GM20000 (cell line): ENCODE measurements at regions not wholly inside any gene's neighbourhood (a gene's known extent, or its start where the extent isn't known, plus 50 kb on each side); places are given as distances from the start of the nearest gene placed in this dataset.

ENCODE experiments used
- DNase-seq: peaks from one replicate; pipeline ENCODE4 v3.0.0; 2012; ENCODE audit warnings: low spot score
- TF ChIP-seq, protein P1 (sequence below): IDR thresholded peaks from 2 replicates; pipeline ENCODE4 v1.5.1; 2012; ENCODE audit warnings: mild to moderate bottlenecking, control low read depth; ENCODE audit errors: extremely low read depth, missing control alignments

DNA sequence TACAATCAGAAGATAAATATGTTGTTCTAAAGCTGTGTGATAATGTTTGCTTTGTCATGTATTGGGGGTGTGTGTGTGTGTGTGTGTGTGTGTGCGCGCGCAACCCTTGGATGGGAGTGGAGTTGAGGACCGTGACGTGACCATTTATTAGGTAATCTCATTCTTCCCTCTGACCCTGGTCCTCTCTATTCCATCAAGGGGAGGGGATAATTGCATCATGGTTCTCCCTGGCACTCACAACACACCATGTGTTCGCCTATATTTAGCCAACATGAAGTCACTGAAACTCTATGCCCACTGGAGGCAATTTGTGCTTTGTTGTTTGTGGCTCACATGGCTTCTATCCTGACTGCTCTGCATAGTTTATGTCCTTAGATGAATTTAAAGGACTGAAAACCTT is 79.8 kb upstream of the LRPPRC start:
- no peak for DNase-seq
- TF ChIP-seq, protein P1, sequence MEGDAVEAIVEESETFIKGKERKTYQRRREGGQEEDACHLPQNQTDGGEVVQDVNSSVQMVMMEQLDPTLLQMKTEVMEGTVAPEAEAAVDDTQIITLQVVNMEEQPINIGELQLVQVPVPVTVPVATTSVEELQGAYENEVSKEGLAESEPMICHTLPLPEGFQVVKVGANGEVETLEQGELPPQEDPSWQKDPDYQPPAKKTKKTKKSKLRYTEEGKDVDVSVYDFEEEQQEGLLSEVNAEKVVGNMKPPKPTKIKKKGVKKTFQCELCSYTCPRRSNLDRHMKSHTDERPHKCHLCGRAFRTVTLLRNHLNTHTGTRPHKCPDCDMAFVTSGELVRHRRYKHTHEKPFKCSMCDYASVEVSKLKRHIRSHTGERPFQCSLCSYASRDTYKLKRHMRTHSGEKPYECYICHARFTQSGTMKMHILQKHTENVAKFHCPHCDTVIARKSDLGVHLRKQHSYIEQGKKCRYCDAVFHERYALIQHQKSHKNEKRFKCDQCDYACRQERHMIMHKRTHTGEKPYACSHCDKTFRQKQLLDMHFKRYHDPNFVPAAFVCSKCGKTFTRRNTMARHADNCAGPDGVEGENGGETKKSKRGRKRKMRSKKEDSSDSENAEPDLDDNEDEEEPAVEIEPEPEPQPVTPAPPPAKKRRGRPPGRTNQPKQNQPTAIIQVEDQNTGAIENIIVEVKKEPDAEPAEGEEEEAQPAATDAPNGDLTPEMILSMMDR: no peak

DNA sequence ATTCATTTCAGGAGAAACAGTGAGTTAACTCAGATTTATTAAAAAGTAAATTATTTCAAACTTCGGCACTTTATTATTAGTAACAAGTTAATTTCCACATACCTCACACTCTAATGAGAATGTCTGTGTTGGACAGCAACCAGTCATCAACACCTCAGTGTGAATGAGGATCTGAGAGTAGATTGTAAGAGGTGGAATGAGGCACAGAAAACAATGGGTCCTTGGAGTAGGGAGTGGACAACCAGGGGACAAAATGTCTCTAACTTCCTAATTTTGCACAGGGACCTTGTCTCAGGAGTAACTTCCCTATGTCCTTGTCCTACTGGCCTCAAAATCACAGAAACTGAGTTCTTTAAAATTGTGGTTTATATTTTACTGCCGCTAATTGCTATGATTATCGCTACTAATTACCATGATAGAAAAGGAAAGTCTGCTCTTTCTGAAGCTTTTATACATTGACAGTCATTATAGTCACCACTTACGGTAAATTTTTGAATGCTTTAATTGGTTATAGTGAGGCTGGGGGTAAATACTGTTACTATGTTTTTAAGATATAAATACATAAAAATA is 82.2 kb upstream of the LRPPRC start:
- TF ChIP-seq, protein P1: no peak
- no peak for DNase-seq

DNA sequence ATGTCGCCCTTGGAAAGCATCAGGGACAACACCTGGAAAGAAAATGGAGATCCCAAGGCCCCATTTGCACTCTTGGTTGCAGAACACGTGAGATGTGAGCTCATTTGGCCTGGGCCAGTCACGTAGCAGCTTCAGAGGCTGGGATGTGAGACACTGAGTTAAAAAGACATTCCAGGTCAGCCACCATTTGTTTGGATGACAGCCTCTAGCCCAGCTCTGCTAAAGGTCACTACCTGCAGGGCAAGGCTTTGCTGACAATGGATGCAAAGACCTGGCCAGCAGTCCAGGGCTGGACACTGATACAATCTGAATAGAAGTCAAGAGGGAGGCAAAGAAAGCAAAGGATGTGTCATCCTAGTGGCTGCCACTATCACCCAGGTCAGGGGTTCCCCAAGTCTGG is 83.9 kb upstream of the LRPPRC start:
- TF ChIP-seq, protein P1: no peak

DNA sequence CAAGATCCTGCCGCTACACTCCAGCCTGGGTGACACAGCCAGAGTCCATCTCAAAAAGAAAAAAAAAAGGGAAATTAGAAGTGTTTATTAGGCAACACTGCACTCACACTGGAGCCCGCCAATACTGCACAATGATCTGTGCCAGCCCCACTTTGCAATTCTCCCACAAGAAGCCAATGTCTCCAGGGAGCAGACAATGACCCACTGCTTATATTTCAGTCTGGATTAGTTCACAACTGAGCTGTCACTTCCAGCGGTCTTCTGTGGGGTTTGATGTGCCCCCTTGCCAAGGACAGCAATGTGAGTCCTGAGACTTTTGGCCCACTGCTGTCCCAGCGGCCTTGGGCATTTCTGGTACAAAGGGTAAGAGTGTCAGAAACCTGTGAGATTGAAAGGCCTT is 85.6 kb upstream of the PPM1B start:
- TF ChIP-seq, protein P1: no peak
- DNase-seq: no peak

More for the DNA sequence above, 83.9 kb upstream of the LRPPRC start:
- DNase-seq: no peak

DNA sequence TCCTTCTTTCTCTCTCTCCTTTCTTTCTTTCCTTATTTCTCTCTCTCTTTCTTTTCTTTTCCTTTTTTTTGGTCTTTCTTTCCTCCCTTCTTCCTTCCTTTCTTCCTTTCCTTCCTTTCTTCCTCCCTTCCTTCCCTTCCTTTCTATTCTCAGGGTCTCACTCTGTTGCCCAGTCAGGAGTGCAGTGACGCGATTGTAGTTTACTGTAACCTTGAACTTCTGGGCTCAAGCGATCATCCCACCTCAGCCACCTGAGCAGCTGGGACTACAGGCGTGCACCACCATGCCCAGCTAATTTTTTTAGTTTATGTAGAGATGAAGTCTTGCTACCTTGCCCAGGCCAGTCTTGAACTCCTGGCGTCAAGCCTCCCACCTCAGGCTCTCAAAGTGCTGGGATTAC is 83.8 kb upstream of the PPM1B start:
- TF ChIP-seq, protein P1: no peak
- no peak for DNase-seq

DNA sequence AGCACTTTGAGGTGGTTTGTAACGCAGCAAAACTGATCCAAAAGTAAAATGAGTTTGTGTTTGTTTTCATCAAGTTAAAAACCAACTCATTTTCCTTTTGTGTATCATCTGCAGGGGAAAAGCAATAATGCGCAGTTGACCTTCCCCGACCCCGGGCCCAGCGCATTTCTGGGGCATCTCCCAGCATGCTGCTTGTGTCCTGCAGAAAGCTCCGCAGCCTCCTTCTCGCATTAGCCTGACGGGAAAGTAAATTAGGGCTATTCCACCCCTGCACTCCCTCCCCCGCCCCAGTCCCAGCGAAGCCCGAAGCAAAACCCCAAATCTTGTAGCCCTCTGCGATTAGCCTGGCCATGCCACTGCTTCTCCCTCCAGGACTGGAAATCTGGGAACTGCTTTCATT is 82.0 kb upstream of the PPM1B start:
- TF ChIP-seq, protein P1: no peak
- DNase-seq: no peak

DNA sequence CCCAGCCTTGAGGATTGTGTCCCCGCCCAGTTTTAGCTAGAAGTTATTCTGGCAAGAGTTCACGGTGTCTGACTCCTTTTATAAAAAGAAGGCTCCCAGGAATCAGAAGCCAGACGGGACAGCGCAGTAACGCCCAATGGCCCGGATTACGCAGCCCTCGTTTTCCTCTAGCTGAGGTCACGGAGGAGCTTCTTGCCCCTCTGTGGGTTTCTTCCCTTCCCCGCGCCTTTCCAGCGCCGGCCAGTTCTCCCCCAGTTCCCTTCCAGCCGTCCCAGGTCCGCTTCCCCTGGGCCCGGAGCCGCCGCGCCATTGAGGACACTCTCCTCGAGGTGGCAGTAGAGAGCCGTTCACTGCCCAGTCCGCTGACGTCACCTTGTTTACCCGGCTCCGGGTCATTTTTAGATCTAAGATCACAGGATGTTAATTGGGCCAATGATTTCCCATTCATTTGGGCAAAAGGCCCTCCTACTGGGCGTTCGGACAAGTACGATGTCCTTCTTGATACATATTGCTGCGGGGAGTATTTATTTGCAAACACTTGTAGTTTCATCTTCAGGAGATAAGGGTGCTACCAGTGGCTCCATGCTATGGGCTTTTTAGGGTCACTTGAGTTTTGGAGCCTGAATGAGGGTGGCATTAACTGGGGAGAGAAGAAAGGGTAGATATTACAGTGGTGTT is 81.5 kb upstream of the PPM1B start:
- DNase-seq: peak; percentile 84
- TF ChIP-seq, protein P1: peak; percentile 82
